Brain pericyte (primary cell): ENCODE measurements at regions not wholly inside any gene's neighbourhood (a gene's known extent, or its start where the extent isn't known, plus 50 kb on each side); places are given as distances from the start of the nearest gene placed in this dataset.

ENCODE experiments used
- DNase-seq: peaks from one replicate; pipeline ENCODE4 v3.0.0-alpha.2; 2012; ENCODE audit warnings: low read depth, low spot score

- DNase-seq = no peak
Observed at GRCh38 chr11:110786226-110786902, 74.1 kb upstream of the ARHGAP20 start.

GRCh38 chr11:110785398-110785797 is 73.2 kb upstream of the ARHGAP20 start:
- no peak for DNase-seq

- peak; percentile 40 for DNase-seq
Observed at GRCh38 chr11:110782616-110783015, 70.4 kb upstream of the ARHGAP20 start.

- no peak for DNase-seq
Observed at GRCh38 chr11:110779108-110779507, 66.9 kb upstream of the ARHGAP20 start.

GRCh38 chr11:110778343-110778742 is 66.1 kb upstream of the ARHGAP20 start:
- DNase-seq = no peak

GRCh38 chr11:110777775-110778174 is 65.5 kb upstream of the ARHGAP20 start:
- DNase-seq = no peak

GRCh38 chr11:110776081-110776480 is 63.8 kb upstream of the ARHGAP20 start:
- no peak for DNase-seq

- DNase-seq = no peak
Observed at GRCh38 chr11:110774138-110775014, 62.1 kb upstream of the ARHGAP20 start.

- no peak for DNase-seq
Observed at GRCh38 chr11:110773442-110773841, 61.2 kb upstream of the ARHGAP20 start.

- DNase-seq = no peak
Observed at GRCh38 chr11:110772863-110773262, 60.6 kb upstream of the ARHGAP20 start.

- no peak for DNase-seq
Observed at GRCh38 chr11:110766316-110766715, 54.1 kb upstream of the ARHGAP20 start.

GRCh38 chr11:110764485-110764884 is 52.2 kb upstream of the ARHGAP20 start:
- no peak for DNase-seq

GRCh38 chr11:110763249-110764011 is 51.2 kb upstream of the ARHGAP20 start:
- DNase-seq = peak; percentile 70

- peak; percentile 41 for DNase-seq
Observed at GRCh38 chr11:110762590-110762989, 50.4 kb upstream of the ARHGAP20 start.
